ENCODE measurements at regions not wholly inside any gene's neighbourhood (a gene's known extent, or its start where the extent isn't known, plus 50 kb on each side); places are given as distances from the start of the nearest gene placed in this dataset.

DNA sequence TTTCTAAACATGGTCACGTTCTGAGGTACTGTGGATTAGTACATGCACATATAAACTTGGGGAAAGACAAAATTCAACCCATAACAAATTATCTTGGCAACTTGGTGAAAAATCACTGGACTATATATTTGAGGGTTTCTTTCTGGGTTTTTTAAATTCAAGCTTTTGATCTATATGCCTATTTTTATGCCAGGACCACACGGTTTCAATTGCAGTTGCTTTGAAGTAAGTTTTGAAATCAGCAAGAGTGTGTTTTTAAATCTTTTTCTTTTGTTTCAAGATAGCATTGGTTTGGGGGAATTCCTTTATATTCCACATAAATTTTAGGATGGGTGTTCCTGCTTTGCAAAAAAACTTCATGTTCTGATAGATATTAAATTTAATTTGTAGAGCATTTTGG, 406.4 kb upstream of the VWC2 start:
- Histone ChIP-seq H3K36me3 (ENCODE audit: insufficient read depth, low read length) (no peaks in the 10 kb centered on the region), H3K9me3 (ENCODE audit: low read length) (no peaks in the 10 kb centered on the region), H2AFZ (ENCODE audit: low read depth, low read length) (no peak overlapping the region), H3K4me1 (ENCODE audit: insufficient read depth, low read length) (no peaks in the 10 kb centered on the region), H3K27me3 (ENCODE audit: insufficient read depth, low read length) (no peaks in the 10 kb centered on the region), H3K4me3 (ENCODE audit: low read length) (no peak overlapping the region)

DNA sequence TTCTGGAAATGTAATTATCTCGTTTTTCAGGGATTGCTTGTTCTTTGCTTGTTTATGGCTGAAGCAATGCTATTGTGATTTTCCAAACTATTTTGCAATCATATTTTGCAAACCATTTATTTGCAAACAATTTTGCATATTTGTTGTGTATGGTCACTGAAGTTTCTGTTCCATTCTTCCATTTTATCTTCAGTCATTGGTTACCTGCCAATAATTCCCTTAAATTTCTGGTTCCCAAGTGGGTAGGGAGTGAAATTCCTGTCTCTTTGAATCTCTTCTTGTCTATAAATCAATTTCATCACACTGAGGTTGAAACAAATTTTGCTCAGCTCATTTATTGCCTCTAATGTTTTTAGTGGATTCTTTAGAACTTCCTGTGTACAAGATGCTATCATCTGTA, 401.7 kb upstream of the VWC2 start:
- no peaks in the 10 kb centered on the region for H3K9me3 ChIP-seq (ENCODE audit: low read length)
- no peaks in the 10 kb centered on the region for H3K27me3 ChIP-seq (ENCODE audit: insufficient read depth, low read length)
- H3K36me3 ChIP-seq (ENCODE audit: insufficient read depth, low read length): no peaks in the 10 kb centered on the region
- no peak overlapping the region for H2AFZ ChIP-seq (ENCODE audit: low read depth, low read length)
- no peaks in the 10 kb centered on the region for H3K4me1 ChIP-seq (ENCODE audit: insufficient read depth, low read length)
- no peak overlapping the region for H3K4me3 ChIP-seq (ENCODE audit: low read length)

DNA sequence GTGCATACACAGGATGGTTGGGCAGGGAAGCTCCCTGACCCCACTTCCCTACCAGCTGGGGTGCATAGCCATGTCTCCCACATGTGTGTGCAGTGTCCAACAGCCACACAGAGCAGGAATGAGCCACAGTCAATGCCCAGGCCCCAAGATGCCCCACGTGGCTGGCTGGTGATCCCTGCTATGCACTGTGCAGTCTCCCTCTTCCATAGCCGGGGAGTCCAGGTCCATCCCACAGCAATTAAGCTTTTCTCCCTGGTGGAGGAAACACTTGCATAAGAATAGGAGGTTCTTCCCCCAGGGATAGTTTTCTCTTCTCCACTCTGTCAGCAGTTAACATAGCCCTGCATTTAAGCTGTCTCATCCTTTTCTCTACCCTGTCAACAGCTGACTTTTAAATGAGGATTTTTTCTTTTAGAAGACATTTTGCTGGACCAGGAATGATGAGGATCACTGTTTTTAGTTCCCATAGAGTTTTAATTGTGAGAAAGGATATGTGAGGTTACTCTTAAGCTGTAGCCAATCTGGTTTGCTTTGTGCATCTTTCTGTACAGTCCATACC, 396.5 kb upstream of the VWC2 start:
- Histone ChIP-seq H3K27me3 (ENCODE audit: insufficient read depth, low read length) (no peaks in the 10 kb centered on the region), H3K4me3 (ENCODE audit: low read length) (no peak overlapping the region), H3K36me3 (ENCODE audit: insufficient read depth, low read length) (no peaks in the 10 kb centered on the region), H3K9me3 (ENCODE audit: low read length) (no peaks in the 10 kb centered on the region), H3K4me1 (ENCODE audit: insufficient read depth, low read length) (no peaks in the 10 kb centered on the region), H2AFZ (ENCODE audit: low read depth, low read length) (no peak overlapping the region)

DNA sequence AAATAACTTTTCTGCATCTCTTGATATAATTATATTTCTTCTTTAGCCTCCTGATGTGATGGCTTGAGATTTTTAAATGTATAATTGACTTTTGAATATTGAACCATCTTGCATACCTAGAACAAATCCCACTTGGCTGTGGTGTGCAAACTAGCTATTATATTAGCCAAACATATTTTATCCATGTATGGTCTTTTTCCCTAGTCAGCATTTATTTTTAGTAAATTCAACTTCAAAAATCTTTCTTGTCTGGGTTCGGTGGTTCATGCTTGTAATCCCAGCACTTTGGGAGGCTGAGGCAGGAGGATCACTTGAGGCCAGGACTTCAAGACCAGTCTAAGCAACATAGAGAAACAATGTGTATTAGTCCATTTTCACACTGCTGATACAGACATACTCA, 386.6 kb upstream of the VWC2 start:
- no peak overlapping the region for H3K4me3 ChIP-seq (ENCODE audit: low read length)
- H3K9me3 ChIP-seq (ENCODE audit: low read length): peaks cover 2% of the 10 kb centered on the region
- peaks cover 6% of the 10 kb centered on the region for H3K4me1 ChIP-seq (ENCODE audit: insufficient read depth, low read length)
- no peak overlapping the region for H2AFZ ChIP-seq (ENCODE audit: low read depth, low read length)
- no peaks in the 10 kb centered on the region for H3K36me3 ChIP-seq (ENCODE audit: insufficient read depth, low read length)
- H3K27me3 ChIP-seq (ENCODE audit: insufficient read depth, low read length): no peaks in the 10 kb centered on the region

DNA sequence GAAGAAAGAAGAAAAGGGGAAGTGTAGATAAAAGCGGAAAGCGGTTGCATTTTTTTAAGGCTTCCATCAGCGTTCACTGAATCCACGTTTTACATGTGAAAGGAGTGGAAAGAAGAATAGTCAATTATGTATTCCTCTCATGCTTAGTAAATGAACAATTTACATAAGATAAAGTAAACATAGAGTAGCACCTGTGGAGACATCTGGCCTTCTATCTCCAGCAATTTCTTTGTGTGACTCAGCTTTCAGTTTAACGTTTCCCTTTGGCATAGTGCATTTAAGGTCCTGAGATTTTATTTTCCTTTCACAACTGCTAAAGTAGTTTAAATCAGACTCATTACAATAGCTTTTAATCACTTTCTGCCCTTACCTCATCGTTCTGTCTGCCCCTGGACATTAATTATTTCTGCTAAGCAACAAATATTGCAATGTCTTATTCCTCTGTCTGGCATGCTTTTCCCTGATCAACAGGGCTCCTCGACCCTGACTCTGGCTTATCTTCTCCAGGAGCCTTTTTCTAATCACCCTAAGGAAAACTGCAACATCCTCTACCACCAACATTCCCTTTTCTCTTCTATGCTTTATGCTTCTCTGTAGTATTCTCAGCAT, 383.5 kb upstream of the VWC2 start:
- Histone ChIP-seq H3K4me1 (ENCODE audit: insufficient read depth, low read length) (peaks cover 6% of the 10 kb centered on the region), H3K9me3 (ENCODE audit: low read length) (peaks cover 2% of the 10 kb centered on the region), H3K36me3 (ENCODE audit: insufficient read depth, low read length) (no peaks in the 10 kb centered on the region), H3K27me3 (ENCODE audit: insufficient read depth, low read length) (no peaks in the 10 kb centered on the region), H3K4me3 (ENCODE audit: low read length) (no peak overlapping the region), H2AFZ (ENCODE audit: low read depth, low read length) (no peak overlapping the region)

DNA sequence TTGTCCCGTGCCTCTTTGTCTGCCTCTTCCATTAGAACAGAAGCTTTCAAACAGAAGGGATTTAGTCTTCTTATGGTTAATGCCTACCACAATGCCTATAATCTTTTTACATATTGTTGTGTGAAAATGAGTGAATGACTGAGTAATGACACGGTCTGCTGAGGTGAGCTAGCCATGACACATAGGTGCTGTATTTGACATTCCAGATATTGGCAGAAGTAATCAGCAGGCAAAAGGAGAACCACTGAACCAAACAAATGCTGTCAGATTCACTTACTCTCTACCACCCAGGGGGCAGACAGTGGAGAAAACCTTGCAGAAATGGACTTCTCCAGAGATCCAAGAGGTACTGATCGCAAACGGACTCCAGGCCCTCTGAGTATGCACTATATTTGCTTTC, 377.2 kb upstream of the VWC2 start:
- Histone ChIP-seq H3K4me1 (ENCODE audit: insufficient read depth, low read length) (no peaks in the 10 kb centered on the region), H2AFZ (ENCODE audit: low read depth, low read length) (no peak overlapping the region), H3K9me3 (ENCODE audit: low read length) (no peaks in the 10 kb centered on the region), H3K36me3 (ENCODE audit: insufficient read depth, low read length) (no peaks in the 10 kb centered on the region), H3K4me3 (ENCODE audit: low read length) (no peak overlapping the region), H3K27me3 (ENCODE audit: insufficient read depth, low read length) (no peaks in the 10 kb centered on the region)

DNA sequence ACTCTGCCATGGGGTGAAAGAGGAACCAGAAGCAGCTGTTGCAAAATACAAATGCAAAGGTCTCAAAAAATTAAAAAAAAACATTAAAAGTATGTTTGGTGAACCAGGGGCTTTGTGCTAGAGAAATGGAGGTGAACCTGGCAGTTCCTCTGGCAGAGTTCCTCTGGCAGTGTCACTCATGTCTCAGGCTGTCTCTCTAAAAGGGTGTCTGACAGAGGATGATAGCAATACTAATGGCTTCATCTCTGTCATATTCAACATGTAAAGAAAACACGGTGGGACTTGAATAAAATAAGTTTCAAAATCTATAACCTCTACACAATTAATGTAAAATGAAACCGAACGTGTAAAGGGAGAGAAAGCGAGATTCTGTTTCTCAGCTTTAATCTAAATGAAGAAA, 375.7 kb upstream of the VWC2 start:
- no peaks in the 10 kb centered on the region for H3K9me3 ChIP-seq (ENCODE audit: low read length)
- H3K27me3 ChIP-seq (ENCODE audit: insufficient read depth, low read length): no peaks in the 10 kb centered on the region
- H2AFZ ChIP-seq (ENCODE audit: low read depth, low read length): no peak overlapping the region
- no peaks in the 10 kb centered on the region for H3K4me1 ChIP-seq (ENCODE audit: insufficient read depth, low read length)
- H3K4me3 ChIP-seq (ENCODE audit: low read length): no peak overlapping the region
- H3K36me3 ChIP-seq (ENCODE audit: insufficient read depth, low read length): no peaks in the 10 kb centered on the region

DNA sequence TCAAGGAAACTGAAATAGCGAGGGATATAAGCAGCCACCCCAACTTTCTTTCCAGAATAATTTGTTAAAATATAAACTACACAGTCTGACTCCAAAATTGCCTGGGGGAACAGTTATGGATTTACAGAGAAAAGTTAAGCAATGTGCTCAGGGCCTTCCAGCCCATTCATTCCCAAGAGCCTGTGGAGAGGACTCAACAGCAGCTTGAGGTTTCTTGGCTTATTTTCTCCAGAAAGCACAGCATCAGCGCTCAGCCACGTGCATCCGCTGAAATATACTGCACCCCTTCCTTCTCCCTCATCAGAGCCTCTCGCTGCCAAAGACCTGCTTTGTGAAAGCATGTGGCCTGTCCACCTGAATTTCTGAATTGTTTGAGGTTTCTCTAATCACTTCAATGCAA, 375.2 kb upstream of the VWC2 start:
- Histone ChIP-seq H3K4me3 (ENCODE audit: low read length) (no peak overlapping the region), H3K4me1 (ENCODE audit: insufficient read depth, low read length) (no peaks in the 10 kb centered on the region), H3K27me3 (ENCODE audit: insufficient read depth, low read length) (no peaks in the 10 kb centered on the region), H3K36me3 (ENCODE audit: insufficient read depth, low read length) (no peaks in the 10 kb centered on the region), H3K9me3 (ENCODE audit: low read length) (no peaks in the 10 kb centered on the region), H2AFZ (ENCODE audit: low read depth, low read length) (no peak overlapping the region)

DNA sequence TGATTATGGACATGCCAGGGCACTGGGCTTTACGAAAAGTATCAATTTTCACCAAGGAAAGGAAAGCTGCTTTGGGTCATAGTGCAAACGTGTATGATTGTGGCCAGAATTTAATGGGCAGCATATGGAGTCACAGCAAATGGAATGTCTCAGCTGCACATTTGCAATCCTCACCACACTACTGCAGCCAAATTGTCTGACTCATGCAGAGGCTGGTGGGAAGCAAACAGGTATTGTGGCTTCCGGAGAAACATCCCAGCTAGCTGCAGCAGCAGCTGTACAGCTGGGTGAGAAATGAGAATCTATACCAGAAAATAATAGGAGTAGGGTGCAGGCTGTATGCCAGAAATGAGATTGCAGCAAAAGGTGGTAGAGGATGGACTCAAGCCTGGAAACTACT, 374.7 kb upstream of the VWC2 start:
- H2AFZ ChIP-seq (ENCODE audit: low read depth, low read length): no peak overlapping the region
- no peaks in the 10 kb centered on the region for H3K36me3 ChIP-seq (ENCODE audit: insufficient read depth, low read length)
- no peaks in the 10 kb centered on the region for H3K4me1 ChIP-seq (ENCODE audit: insufficient read depth, low read length)
- no peak overlapping the region for H3K4me3 ChIP-seq (ENCODE audit: low read length)
- no peaks in the 10 kb centered on the region for H3K27me3 ChIP-seq (ENCODE audit: insufficient read depth, low read length)
- H3K9me3 ChIP-seq (ENCODE audit: low read length): no peaks in the 10 kb centered on the region

DNA sequence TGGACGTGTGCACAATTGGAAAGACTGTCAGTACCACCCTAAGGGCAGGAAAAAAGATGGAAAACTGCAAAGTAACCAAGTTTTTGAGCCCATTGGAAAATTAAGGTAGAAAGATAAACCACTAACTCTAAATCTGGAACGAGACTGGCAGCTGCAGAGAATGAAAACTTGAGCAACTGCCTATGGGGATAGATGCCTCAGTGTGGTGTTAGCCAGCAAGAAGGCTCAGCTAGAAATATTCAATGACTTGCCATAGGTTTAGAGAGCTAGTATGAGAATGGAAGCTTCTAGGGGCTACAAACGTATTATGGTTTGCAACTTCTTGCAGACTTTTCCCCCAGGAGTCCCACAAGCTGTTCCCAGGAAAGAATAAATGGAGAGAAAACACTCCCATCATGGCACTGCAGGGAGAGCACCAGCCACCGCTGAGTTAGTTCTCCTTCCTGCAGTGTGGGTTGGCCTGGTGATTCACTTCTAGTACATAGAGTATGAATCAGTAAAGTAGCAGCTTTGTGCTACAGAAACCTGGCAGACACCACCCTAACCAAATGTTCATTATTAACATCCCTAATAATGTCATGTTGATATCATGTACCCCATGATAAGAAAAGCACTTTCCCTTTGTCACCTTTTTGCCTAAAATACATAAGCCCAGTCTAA, 372.4 kb upstream of the VWC2 start:
- Histone ChIP-seq H2AFZ (ENCODE audit: low read depth, low read length) (no peak overlapping the region), H3K4me3 (ENCODE audit: low read length) (no peak overlapping the region), H3K36me3 (ENCODE audit: insufficient read depth, low read length) (no peaks in the 10 kb centered on the region), H3K4me1 (ENCODE audit: insufficient read depth, low read length) (no peaks in the 10 kb centered on the region), H3K27me3 (ENCODE audit: insufficient read depth, low read length) (no peaks in the 10 kb centered on the region), H3K9me3 (ENCODE audit: low read length) (no peaks in the 10 kb centered on the region)

DNA sequence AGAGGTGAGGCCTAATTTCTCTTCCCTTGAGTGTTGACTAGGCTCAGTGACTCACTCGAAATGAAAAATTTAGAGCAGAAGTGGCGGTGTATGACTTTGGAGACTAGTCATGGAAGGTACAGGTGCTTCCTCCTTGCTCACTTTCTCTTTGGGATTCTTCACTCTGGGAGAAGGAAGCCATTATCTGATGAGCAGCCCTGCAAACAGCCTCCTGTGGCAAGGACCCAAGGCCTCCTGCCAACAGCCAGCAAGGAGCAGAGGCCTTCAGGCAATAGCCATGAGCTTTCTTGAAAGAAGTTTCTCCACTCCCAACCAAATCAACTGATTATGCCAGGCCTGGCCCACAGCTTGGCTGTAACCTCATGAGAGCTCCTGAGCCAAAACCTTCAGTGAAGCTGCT, 369.6 kb upstream of the VWC2 start:
- no peak overlapping the region for H2AFZ ChIP-seq (ENCODE audit: low read depth, low read length)
- no peaks in the 10 kb centered on the region for H3K4me1 ChIP-seq (ENCODE audit: insufficient read depth, low read length)
- no peak overlapping the region for H3K4me3 ChIP-seq (ENCODE audit: low read length)

DNA sequence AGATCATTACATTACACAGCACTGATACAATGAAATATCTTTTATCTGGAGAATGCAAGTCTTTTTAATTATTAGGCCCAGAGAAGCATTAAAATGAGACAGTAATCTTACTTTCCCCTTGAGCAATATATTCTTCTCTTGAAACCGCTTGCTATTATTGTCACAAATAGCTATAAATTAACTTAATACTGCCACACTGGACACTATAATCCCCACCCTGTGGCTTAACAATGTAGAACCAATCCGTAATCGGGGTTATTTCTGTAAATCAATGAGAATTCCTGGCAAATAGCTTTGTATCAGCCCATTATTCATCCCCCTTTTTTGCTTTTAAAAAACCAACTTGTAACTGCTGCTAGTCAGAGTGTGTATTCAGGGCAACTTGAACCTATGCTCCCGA, 366.2 kb upstream of the VWC2 start:
- Histone ChIP-seq H3K36me3 (ENCODE audit: insufficient read depth, low read length) (no peaks in the 10 kb centered on the region), H3K9me3 (ENCODE audit: low read length) (no peaks in the 10 kb centered on the region), H3K27me3 (ENCODE audit: insufficient read depth, low read length) (no peaks in the 10 kb centered on the region), H2AFZ (ENCODE audit: low read depth, low read length) (no peak overlapping the region), H3K4me3 (ENCODE audit: low read length) (no peak overlapping the region), H3K4me1 (ENCODE audit: insufficient read depth, low read length) (no peaks in the 10 kb centered on the region)

More for the DNA sequence above, 369.6 kb upstream of the VWC2 start:
- Histone ChIP-seq H3K27me3 (ENCODE audit: insufficient read depth, low read length) (no peaks in the 10 kb centered on the region), H3K36me3 (ENCODE audit: insufficient read depth, low read length) (no peaks in the 10 kb centered on the region), H3K9me3 (ENCODE audit: low read length) (no peaks in the 10 kb centered on the region)

DNA sequence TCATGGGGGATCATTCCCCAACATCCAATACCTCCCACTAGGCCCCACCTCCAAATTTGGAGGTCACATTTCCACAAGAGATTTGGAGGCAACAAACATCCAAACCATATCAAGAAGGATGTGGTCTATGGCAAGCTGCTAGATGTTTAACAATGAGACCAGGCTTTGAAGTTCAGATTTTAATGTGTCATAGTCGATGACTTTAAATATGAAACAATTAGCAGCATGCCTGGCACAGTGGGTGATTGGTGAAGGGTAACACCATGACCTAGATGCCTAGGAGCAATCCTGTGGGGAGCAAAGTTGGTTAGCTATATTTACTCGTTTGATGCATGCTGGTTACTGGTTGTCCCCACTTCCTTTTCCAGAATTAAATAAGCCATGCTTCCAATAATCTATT, 356.4 kb upstream of the VWC2 start:
- Histone ChIP-seq H3K27me3 (ENCODE audit: insufficient read depth, low read length) (no peaks in the 10 kb centered on the region), H3K4me1 (ENCODE audit: insufficient read depth, low read length) (no peaks in the 10 kb centered on the region), H3K9me3 (ENCODE audit: low read length) (no peaks in the 10 kb centered on the region), H2AFZ (ENCODE audit: low read depth, low read length) (no peak overlapping the region), H3K4me3 (ENCODE audit: low read length) (no peak overlapping the region), H3K36me3 (ENCODE audit: insufficient read depth, low read length) (no peaks in the 10 kb centered on the region)

DNA sequence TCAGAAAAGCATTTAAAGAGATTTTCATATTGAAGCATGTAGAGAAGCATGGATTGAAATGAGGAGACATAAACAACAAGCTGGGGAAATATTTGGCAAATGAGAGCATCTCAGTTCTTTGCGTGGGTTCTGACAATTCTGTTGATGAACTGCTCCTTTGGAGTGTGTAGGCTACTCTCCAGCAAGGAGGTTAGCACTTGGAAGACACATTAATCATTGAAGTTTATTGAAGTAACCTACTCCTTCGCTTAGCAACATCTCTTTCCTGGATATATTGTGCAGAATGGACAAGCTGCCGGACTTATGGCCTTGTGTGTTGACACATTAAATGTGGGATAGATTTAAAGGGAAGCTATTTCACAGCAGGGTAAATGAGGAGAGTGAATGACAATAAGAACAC, 354.5 kb upstream of the VWC2 start:
- no peaks in the 10 kb centered on the region for H3K9me3 ChIP-seq (ENCODE audit: low read length)
- H3K36me3 ChIP-seq (ENCODE audit: insufficient read depth, low read length): no peaks in the 10 kb centered on the region
- no peak overlapping the region for H3K4me3 ChIP-seq (ENCODE audit: low read length)
- H3K27me3 ChIP-seq (ENCODE audit: insufficient read depth, low read length): no peaks in the 10 kb centered on the region
- no peaks in the 10 kb centered on the region for H3K4me1 ChIP-seq (ENCODE audit: insufficient read depth, low read length)
- H2AFZ ChIP-seq (ENCODE audit: low read depth, low read length): no peak overlapping the region

Data from neuron (in vitro differentiated cells).